NCI-H774 (cell line): ENCODE measurements at regions not wholly inside any gene's neighbourhood (a gene's known extent, or its start where the extent isn't known, plus 50 kb on each side); places are given as distances from the start of the nearest gene placed in this dataset.
"Not testable (repeated sequence)": the region's sequence is repeated elsewhere in the genome, so short reads cannot be mapped to it uniquely, and the experiment has no call there.

Experiments
- DNase-seq: peaks from one replicate; lab custom pipeline; 2025; lab: John Stamatoyannopoulos, UW

DNA sequence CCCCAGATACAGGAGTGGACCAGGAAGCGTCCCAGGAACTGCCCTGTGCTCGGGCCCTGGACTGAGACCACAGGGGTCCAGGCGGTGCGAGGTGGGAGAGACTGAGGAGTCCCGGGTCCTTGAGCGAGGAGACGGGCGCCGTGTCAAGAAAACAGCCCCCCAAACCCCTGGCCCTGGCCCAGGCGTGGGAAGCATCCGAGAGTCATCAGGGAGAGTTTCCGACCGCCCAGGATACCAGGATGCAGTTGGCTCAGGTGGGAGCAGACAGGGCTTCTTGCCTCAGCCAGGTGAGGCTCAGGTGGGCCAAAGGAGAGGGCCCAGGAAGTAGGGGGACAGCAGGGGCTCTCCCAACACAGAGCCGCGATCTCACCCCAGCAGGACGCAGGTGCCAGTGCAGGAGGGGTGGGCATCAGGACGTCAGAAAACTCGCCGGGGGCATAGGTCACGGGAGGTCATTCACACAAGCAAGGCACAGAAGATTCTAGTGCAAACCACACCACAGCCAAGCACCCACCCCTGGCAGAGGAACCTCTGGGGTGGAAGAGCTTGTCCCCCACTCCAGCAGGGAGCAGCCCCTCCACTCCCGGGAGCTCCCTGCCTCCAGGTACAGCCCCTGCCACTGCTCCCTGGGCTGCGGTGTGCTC lies 102.5 kb upstream of the EIF5 start:
- no peak for DNase-seq

DNA sequence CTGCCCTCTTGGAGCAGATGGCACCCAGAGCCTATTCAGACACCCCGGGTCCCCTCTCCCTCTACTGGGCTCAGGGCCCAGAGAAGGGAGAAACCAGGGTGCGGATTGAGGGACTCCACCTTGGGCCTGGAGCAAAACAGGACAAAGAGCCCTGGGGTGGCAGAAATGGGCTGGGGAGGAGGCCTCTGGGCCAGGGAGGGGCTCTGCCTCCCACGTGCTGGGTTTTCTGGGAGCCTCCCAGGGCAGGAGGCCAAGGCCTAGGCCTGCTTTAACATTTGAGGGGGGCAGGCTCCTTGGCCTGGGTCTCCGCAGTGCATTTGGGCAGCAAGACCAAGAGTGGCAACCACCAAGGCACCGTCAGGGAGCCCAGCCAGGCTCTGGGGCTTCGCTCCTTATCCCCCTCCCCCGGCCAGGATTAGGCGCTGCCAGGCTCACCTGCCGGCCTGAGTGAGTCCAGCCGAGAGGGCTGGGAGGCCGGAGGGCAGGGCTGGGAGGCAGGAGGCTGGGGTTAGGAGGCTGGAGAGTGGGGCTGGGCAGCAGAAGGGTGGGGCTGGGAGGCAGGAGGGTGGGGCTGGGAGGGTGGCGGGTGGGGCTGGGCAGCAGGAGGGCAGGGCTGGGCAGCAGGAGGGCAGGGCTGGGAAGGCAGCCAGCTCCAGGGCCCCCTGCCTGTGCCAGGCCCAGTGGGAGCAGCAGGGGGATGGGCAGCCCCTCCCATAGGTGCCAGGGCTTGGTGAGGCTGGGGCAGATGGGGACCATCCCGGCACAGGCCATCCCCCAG lies 101.8 kb upstream of the EIF5 start:
- no peak for DNase-seq

DNA sequence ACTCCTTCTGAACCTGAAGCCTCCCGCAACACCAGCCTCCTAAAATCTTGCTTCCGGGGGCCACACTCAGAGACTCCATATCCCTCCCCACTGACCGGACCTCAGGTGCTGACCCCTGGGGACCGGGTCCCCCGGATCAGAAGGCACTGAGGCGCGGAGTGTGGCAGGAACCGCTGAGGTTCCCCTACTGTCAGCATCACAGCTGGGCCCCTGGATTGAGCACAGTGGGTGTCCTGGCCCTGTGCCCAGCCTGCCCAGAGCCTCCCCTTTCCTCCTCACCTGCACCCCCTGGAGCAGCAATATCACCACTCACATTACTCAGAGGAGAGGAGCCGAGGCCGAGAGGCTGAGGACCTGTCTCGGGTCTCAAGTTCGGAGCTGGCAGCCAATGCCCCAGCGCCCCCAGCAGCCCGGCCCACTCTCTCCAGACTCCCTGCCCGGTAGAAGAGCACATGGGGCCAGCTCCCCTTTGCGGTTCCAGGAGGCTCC lies 101.2 kb upstream of the EIF5 start:
- DNase-seq: no peak

DNA sequence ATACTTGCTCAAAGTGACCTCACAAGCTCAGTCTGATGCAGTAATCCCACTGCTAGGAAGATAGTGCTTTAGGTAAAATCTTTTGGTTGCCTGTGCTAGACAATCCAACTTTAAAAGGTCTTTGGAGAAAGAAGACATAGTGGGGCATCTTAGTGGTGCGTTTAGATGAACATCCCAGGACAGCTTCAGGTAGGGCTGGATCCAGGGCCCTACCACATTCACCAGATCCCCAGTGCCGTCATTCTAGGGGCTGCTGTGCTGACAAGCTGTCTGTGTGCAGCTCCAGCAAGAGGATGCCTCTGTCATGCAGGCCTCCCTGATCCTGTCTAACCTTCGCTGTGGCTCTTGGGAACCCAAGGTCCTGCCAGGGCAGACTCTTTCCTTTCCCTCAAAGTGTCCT lies 100.7 kb upstream of the EIF5 start:
- no peak for DNase-seq

DNA sequence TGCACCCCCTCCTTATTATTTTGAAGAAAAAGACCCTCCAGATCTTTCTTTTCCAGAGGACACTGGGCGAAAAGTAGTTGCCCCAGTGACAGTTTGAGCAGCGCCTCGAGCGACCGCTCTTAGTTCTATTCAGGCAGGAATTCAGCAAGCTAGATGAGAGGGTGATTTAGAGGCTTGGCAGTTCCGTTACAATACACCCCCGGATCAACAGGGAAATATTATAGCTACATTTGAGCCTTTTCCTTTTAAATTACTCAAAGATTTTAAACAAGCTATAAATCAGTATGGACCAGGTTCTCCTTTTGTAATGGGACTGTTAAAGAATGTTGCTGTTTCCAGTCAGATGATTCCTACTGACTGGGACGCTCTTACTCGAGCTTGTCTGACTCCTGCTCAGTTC lies 99.2 kb upstream of the EIF5 start:
- DNase-seq: not testable (repeated sequence)

DNA sequence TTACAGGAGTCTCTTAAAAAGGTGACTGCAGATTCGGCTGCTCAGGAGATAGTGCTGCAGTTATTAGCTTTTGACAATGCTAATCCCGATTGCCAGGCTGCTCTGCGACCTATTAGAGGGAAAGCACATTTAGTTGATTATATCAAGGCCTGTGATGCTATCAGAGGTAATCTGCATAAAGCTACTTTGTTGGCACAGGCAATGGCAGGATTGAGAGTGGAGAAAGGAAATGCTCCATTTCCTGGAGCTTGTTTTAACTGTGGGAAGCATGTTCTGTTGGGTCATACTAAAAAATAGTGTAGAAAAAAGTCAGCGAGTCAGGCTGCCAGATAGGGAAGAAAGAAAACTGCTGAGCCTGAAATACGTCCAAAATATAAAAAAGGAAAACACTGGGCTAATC lies 98.5 kb upstream of the EIF5 start:
- DNase-seq: not testable (repeated sequence)

DNA sequence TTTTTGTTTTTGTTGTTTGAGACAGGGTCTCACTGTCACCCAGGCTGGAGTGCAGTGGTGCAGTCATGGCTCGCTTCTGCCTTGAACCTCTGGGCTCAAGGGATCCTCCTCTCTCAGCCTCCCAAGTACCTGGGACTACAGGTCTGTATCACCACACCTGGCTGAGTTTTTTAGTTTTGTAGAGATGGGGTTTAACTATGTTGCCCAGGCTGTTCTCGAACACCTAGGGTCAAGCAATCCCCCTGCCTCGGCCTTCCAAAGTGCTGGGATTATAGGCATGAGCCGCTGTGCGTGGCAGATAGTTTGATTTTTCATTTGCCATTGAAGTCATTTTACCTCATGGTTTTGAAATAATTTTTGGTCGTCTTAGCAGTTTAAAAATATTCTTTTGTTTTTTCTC lies 94.3 kb upstream of the EIF5 start:
- no peak for DNase-seq

DNA sequence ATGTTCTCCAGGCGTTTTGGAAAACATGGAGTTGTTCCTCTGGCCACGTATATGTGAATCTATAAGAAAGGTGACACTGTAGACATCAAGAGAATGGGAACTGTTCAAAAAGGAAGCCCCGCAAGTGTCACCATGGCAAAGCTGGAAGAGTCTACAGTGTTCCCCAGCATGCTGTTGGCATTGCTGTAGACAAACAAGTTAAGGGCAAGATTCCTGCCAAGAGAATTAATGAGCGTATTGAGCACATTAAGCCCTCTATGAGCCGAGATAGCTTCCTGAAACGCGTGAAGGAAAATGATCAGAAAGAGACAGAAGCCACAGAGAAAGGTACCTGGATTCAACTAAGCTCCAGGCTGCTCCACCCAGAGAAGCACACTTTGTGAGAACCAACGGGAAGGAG lies 92.5 kb upstream of the EIF5 start:
- no peak for DNase-seq

DNA sequence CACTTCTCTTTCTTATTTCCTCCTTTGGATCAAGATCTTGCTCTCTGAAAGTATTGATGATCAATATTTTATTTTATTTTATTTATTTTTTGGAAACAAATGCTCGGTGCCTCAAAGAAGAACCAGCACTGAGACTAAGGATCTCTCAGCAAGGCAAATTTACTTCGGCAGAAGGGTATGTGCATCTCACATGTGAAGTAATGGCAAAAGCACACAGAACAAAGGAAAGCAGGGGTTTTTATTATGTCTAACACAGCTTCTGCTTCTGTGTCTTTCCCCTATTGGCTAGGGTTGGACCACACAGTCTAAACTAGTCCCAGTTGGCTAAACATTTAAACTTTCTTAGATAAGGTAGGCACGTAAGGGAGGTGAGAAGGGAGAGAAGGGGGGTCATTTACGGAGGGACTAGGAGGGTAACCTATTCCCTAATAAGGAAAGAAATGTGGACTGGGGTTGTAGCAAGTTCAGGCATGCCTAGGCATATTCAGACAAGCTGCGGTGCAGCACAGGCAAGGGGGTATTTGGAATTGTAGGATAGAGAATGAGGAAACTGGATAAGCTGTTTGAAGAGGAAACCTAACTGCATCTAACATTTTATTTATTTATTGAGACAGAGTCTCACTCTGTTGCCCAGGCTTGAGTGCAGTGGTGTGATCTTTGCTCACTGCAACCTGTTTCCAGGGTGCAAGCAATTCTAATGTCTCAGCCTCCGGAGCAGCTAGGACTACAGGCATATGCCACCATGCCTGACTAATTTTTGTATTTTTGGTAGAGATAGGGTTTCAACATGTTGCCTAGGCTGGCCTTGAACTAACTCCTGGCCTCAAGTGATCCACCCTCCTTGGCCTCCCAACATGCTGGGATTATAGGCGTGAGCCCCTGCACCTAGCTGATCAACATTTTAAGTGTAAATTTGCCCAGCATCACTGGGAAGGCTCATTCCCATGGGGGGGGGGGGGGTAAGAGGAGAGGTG lies 90.0 kb upstream of the EIF5 start:
- DNase-seq: no peak

DNA sequence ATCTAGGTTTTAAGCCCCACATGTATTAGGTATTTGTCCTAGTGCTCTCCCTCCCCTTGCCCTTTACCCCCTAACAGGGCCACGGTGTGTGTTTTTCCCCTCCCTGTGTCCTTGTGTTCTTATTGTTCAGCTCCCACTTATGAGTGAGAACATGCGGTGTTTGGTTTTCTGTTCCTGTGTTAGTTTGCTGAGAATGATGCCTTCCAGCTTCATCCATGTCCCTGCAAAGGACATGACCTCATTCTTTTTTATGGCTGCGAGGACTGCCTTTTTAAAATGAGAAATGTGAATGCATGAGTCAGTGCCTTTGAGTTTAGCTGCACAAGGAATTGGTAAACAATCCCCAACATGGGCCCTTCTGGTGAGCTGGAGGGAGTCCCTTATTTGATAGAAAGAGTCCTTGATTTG lies 88.4 kb upstream of the EIF5 start:
- peak; percentile 35 for DNase-seq

DNA sequence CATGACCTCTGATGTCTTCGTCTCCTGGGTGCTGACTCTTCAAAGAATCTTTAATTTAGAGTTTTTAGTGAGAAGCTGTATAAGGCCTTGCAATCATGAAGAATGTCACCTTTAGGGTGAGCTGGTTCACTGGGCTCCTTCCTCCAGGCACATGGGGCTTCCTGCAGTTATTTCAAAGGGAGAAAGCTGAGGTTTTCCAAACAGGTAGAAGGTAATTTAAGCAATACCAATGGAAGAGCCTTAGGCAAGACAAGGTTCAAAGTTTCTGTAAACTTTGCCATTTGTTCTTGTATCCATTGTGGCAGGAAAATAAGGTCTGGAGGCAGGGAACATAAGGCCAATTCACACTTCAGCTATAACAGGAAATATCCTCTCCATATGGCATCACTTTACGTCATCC lies 88.0 kb upstream of the EIF5 start:
- DNase-seq: no peak

DNA sequence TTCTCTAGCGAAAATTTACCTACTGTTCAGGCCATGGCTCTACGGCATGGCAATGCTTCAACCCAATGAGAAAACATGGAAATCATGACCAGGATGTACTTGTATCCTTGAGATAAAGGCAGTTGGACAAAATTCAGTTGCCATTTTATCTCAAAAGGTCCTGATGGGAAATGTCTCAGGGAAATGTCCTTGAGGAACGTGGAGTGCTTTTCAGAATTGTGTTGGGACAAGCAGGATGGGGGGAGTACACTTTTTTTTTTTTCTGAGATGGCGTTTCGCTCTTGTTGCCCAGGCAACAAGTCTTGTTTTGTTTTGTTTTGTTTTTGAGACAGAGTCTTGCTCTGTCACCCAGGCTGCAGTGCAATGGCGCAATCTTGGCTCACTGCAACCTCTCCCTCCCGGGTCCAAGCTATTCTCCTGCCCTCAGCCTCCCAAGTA lies 86.8 kb upstream of the EIF5 start:
- no peak for DNase-seq

DNA sequence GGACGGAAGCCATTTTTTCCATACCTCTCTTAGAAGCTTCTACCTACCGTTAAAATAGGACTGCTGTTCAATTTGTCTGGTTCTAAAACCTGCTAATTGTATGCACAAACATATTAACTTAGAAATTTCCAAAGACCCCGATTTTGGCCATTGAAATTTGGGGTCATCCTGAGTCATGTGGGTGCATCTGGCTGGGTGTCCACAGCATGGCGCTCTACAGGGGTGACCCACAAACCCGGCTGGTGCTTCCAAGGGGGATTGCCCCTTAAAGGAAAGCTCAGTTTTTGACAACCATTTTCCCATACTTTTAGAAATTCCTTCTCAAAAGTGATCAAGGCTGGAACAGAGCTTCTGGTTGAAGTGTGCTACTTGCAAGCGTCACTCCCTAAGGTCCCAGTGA lies 83.9 kb upstream of the EIF5 start:
- no peak for DNase-seq

DNA sequence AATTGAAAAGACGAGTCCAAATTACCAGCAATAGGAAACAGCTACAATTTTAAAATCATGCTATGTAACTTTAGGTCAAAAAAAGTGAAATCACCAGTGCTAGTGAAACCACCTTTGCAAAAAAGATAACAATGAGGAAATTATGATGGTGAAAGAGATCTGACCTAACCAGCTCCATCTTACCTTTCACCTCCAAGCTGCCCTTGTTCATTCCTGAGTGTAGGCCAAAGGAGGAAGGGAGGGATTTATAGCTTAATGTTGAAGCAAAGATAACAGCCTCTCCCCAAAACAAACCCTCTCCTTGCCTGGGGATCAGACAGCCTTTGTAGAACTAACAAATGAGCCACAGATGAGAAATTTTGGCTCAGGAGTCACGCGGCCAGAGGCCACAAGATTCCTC lies 83.2 kb upstream of the EIF5 start:
- no peak for DNase-seq

DNA sequence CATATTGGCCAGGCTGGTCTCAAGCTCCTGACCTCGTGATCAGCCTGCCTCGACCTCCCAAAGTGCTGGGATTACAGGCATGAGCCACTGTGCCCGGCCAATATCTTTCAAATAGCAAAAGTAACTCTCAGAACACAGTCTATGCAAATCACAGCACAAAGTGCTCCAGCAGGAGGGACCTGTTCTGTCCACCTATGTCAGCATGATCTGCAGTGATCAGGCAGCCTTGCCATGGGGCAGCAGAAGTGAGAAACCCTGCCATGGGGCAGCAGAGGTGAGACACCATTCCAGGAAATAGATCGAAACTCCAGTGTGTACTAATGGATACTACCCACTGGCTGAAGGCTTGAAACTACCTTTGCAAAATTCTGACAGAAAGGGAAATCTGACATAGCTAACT lies 78.5 kb upstream of the EIF5 start:
- DNase-seq: no peak

DNA sequence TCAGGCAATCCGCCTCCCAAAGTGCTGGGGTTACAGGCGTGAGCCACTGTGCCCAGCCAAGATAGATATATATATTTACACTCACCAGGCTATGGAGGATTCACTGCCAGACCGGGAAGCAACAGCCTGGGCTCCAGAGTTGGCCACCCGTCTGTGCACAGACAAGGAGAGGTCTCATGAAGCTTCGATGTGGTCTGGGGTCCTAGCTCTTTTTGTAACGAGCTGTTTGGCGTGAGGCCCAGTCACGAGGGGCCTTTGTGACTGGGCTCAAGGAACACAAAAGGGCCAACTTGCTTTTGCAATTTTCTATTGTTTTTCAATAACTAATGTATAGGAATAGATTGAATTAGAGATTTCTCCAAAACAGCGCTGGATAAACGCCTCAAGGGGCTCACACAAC lies 77.6 kb upstream of the EIF5 start:
- DNase-seq: no peak

DNA sequence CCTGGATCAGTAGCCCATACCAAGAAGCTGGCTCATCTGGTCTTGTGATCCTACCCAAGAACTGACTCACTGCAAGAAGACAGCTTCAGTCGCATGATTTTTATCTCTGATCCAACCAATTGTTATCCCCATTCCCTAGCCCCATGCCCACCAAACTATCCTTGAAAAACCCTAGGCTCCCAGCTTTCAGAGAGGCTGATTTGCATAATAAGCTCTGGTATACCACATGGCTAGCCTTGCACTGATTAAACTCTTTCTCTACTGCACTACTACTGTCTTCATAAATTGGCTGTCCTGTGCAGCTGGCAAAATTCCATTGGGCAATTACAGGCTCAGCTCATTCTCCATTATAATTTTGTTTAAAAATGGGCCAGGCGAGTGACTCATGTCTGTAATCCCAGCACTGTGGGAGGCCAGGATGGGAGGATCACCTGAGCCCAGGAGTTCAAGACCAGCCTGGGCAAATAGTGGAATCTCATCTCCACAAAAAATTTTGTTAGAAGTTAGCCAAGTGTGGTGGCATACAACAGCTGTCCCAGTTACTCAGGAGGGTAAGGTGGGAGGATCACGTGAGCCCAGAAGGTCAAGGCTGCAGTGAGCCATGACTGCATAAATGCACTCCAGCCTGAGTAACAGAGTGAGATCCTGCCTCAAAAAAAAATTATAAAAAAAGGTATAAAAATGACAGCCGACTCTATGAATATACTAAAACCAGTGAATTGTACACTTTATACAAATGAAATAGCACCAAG lies 76.7 kb upstream of the EIF5 start:
- no peak for DNase-seq

DNA sequence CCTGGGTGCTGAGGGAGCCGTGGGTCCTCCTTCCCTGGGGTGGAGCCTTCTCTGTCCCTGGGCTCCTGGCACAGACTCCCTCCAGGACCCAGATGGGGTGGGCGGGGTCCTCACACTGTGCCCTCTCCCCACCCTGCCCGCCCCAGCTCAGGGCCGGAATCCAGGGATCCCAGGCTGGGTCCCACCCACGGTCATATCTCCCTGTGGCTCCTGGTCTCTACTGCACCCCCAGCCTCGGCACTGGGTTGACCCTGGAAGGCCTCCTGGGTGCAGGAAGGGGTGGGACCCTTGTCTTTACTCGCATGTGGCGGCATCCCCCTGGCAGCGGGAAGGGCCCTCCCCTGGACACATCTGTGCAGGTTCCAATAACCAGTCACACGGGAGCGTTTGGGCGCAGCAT lies 75.8 kb upstream of the EIF5 start:
- DNase-seq: no peak

DNA sequence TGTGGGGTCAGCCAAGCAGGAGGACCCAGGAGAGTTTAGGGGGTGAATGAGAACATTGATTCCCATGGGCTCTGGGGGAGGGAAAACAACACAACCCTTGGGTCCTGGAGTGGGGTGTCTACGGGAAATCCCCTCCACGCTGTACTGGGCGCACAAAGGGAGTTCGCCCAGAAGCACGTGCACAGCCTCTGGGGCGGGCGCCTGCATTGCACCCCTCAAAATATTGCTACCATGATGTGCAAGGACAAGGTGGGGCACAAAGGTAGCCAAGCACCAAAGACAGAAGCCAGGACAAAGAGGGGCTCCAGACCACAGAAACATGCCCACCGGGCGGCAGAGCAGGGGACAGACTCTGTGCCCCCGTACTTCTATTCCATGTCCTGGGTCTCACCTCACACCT lies 74.9 kb upstream of the EIF5 start:
- DNase-seq: no peak

DNA sequence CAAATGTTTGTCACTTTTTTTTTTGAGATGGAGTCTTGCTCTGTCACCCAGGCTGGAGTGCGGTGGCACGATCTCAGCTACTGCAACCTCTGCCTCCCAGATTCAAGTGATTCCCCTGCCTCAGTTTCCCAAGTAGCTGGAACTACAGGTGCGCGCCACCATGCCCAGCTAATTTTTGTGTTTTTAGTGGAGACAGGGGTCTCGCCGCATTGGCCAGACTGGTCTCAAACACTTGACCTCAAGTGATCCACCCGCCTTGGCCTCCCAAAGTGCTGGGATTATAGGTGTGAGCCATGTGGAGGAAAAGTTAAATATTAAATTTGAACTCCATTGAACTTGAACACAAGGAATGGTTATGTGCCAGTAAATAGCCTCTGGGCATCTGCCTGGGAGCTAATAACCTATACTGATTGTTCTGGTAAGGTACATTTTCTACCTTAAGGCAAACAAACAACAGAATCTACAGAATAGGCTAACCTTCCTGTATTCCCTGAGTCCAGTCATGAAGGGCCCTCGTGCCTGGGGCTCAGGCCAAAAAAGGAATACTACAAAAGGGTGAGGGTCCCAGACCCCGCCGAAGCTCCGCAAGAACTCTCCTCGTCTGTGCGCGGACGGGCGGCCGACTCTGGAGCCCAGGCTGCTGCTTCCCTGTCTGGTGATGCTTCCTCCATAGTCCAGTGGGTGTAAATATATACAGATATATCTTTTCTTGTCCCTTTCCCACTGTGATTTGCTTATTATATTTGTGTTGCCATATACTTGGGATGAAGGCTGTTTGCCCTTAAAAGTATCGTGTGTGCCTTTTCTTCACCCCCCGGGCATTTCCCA lies 74.0 kb upstream of the EIF5 start:
- no peak for DNase-seq

DNA sequence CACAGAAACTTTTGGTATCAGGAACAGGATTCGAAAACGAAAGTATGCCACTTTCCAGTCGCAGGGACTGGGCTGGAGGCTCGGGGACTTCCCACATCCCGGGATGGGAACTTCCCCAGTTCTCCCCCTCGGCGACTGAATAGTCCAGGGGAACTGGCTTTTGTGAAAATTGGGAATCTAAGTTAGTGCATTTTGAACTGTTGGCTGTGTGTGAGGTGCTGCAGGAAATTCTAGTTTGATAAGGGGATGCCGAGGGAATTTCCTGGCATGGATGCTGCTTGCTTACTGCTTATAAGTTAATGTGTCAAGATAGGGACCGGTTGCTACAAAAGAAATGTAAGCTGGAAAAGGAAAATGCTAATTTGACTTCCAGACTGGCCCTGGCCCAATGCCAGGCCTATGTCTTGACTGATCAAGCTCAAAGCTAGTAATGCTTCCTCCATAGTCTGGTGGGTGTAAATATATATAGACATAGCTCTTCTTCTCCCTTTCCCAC lies 73.4 kb upstream of the EIF5 start:
- peak; percentile 4 for DNase-seq
